Mesodermal cell (in vitro differentiated cells): ENCODE measurements at regions not wholly inside any gene's neighbourhood (a gene's known extent, or its start where the extent isn't known, plus 50 kb on each side); places are given as distances from the start of the nearest gene placed in this dataset.

Experiments used
- H3K27ac ChIP-seq: 2 replicates; pipeline ENCODE4 v1.7.0; 2013; ENCODE audit warnings: mild to moderate bottlenecking, low read depth, low read length, moderate library complexity; ENCODE audit not compliant: severe bottlenecking
- H3K36me3 ChIP-seq: 2 replicates; pipeline ENCODE4 v1.7.1; 2013; ENCODE audit warnings: mild to moderate bottlenecking, low read length, moderate library complexity; ENCODE audit not compliant: control insufficient read depth, insufficient read depth
- H3K4me1 ChIP-seq: one replicate; pipeline ENCODE4 v1.7.1; 2013; ENCODE audit warnings: mild to moderate bottlenecking, low read length; ENCODE audit not compliant: insufficient read depth, control insufficient read depth, poor library complexity, severe bottlenecking
- H3K4me3 ChIP-seq: 2 replicates; pipeline ENCODE4 v1.7.0; 2013; ENCODE audit warnings: low read length, control low read depth, mild to moderate bottlenecking; ENCODE audit not compliant: insufficient read depth, poor library complexity, severe bottlenecking; ENCODE audit errors: extremely low read depth
- H3K9me3 ChIP-seq: 2 replicates; pipeline ENCODE4 v1.7.1; 2013; ENCODE audit warnings: mild to moderate bottlenecking, low read length, moderate library complexity; ENCODE audit not compliant: control insufficient read depth
- WGBS, 2 experiments: methylation state at CpG; one replicate each; pipeline ENCODE4 v1.1.5; 2013; ENCODE audit warnings: missing lambda C conversion rate in 2 of 2; ENCODE audit not compliant: insufficient coverage in 2 of 2; 5-methylcytosine and 5-hydroxymethylcytosine counted together

DNA sequence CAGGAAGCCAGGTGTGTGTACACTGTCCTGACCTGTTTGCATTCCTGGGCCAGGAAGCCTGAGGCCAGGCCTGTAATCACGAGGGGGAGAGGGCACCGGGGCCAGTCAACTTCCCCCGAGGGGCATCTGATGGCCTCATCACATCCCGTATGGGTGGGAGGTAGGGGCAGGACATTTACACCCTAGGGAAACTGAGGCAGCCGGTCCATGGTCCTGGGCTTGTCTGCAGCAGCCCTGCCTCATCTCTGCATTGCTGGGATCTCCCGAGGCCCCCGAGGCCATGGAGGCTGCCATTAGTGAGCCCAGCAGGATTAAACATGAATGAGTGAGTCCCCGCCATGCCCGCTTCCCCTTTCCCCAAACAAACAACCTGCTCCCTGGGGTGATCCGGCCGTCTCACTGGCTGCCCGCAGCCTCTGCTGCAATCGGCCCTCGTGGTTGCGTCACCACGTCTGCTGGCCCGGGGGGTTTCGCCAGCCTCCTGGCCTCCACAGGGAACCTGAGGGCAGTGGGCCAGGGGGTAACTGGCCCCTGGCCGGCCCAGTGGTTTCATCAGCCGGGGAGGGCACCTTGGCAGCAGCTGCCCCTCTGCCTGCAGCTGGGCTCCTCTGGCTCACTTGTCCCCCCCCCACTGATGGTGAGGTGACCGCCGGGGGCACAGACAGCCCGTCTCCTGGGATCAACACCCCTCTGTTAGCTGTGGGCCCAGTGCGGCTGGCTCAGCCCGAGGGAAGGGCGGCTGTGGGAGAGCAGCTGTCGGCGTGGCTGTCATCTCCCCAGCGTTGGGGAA, 88.3 kb upstream of the GSE1 start:
- 75 to 76% methylated on average over 26 to 28 of the region's 29 CpGs for WGBS, 2 experiments
- Histone ChIP-seq H3K9me3 (no peaks in the 10 kb centered on the region), H3K36me3 (no peaks in the 10 kb centered on the region), H3K4me1 (peaks cover 32% of the 10 kb centered on the region), H3K27ac (no peak overlapping the region), H3K4me3 (no peak overlapping the region)

- H3K4me1 ChIP-seq, result peaks cover 32% of the 10 kb centered on the region
- no peaks in the 10 kb centered on the region for H3K36me3 ChIP-seq
- no peak overlapping the region for H3K27ac ChIP-seq
- 82 to 96% methylated on average over 4 to 10 of the region's 12 CpGs for WGBS, 2 experiments
- H3K9me3 ChIP-seq, result no peaks in the 10 kb centered on the region
- no peak overlapping the region for H3K4me3 ChIP-seq
Observed at GRCh38 chr16:85525420-85526184, 87.5 kb upstream of the GSE1 start.

DNA sequence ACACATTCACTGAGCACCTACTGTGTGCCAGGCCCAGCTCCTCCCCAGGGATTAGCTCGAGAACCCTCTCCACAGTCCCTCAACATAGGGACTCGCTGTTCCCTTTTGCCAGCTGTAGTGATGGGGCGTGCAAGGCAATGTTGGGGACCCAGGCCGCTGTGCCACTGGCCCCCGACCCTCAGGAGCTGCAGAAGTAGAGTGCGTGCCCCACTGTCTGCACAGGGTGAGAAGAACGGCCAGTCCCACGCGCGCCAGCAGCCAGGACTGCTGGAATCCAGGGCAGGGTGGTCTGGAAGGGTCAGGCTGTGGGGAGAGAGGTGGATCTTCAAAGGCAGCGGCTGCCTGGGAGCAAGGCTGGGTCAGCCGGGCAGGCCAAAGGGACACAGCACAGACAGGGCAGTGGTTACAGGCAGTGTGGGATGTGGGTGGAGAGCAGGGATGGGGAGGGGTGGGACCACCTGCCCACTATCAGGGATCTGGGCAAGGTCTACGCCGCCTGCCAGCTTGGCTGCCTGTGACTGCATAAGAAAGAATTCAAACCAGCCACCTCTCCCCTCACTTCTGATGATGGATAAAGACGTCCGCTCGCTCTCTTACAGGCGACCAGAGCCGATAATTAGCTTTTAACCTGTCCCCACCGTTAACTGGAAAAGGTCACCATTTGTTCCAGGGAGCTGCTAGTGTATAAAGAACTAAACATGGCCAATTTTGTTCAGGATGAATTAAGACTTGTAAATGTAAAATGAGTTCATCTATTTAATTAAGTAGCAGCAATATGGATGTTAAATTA, 86.7 kb upstream of the GSE1 start:
- H3K4me1 ChIP-seq, result peaks cover 32% of the 10 kb centered on the region
- WGBS, 2 experiments, result 91% methylated on average over 12 to 19 of the region's 20 CpGs
- no peaks in the 10 kb centered on the region for H3K36me3 ChIP-seq
- H3K27ac ChIP-seq, result no peak overlapping the region
- no peaks in the 10 kb centered on the region for H3K9me3 ChIP-seq
- no peak overlapping the region for H3K4me3 ChIP-seq

- no peaks in the 10 kb centered on the region for H3K36me3 ChIP-seq
- H3K27ac ChIP-seq, result no peak overlapping the region
- no peaks in the 10 kb centered on the region for H3K9me3 ChIP-seq
- peaks cover 32% of the 10 kb centered on the region for H3K4me1 ChIP-seq
- 88 to 90% methylated on average over 41 of the region's 41 CpGs for WGBS, 2 experiments
- H3K4me3 ChIP-seq, result no peak overlapping the region
Observed at GRCh38 chr16:85527042-85527766, 85.9 kb upstream of the GSE1 start.

DNA sequence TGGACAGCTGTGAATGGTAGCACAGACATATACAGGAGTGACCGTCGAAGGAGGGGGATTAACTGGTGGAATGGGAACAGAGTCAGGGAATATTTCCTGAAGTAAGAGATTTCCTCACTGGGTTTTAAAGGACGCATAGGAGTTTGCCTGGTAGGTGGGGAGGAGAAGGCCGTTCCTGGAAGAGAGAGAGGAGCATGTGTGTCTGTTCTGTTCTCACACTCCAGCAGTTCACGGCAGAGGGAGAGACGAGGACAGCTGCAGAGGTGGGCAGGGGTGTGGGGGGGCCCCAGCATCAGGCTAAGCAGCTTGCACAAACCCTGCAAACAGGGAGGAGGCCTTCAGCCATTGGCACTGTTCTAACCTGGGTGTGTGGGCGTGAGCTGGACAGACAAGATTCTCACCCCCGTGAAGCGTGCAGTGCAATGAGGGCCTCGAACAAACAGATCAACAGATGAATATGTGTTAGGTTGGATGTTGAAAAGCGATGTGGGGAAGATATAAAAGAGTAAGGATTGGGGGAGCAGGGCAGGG, 85.3 kb upstream of the GSE1 start:
- Histone ChIP-seq H3K4me1 (peaks cover 29% of the 10 kb centered on the region), H3K4me3 (no peak overlapping the region), H3K27ac (no peak overlapping the region), H3K9me3 (no peaks in the 10 kb centered on the region), H3K36me3 (no peaks in the 10 kb centered on the region)
- 92 to 95% methylated on average over 11 of the region's 11 CpGs for WGBS, 2 experiments

- H3K27ac ChIP-seq, result no peak overlapping the region
- peaks cover 21% of the 10 kb centered on the region for H3K4me1 ChIP-seq
- H3K36me3 ChIP-seq, result no peaks in the 10 kb centered on the region
- H3K4me3 ChIP-seq, result no peak overlapping the region
- no peaks in the 10 kb centered on the region for H3K9me3 ChIP-seq
- 95 to 97% methylated on average over 15 to 16 of the region's 21 CpGs for WGBS, 2 experiments
Observed at GRCh38 chr16:85528528-85529387, 84.4 kb upstream of the GSE1 start.

DNA sequence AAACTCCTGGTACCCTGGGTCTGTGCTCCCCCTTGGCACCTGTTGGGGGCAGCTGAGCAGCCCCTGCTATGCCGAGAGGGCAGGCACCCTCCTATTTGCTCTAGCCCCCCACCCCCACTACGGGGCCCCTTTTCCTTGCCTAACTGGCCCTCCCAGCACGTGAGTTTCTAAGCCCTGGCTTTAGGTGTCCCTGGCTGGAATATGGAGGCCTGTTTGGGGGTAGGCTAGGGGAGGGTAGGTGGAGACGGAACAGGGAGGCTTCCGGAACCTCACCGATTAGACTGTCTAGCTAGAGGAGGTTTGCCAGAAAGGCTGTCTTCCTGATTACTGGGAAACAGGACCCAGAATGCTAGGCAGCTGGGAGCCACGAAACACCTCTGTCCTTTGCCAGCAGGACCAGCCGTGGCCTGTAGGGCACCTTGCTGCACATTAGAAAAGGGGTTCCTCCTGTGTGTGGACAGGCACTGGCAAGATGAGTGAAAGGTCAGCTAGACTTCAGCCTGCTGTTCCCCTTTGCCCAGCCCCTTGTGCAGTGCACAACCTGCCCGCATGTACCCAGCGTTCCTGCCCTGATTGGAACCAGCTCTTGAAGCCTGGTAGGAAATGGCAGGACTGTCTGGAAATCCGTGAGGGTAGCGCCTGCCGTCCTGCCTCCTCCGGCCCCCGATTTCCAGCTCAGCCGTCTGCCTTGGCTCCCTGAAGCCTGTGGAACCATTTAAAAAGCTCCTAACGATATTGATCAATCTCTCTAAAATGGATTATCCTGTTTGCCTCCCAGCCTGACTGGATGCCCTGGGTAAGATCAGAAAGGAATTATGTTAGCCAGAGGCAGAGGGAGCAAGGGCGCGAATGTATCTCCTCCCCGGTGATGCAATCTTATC, 83.4 kb upstream of the GSE1 start:
- 94 to 97% methylated on average over 14 to 18 of the region's 20 CpGs for WGBS, 2 experiments
- H3K27ac ChIP-seq, result no peak overlapping the region
- H3K9me3 ChIP-seq, result no peaks in the 10 kb centered on the region
- H3K4me3 ChIP-seq, result no peak overlapping the region
- H3K4me1 ChIP-seq, result peaks cover 11% of the 10 kb centered on the region
- no peaks in the 10 kb centered on the region for H3K36me3 ChIP-seq

GRCh38 chr16:85530370-85530739, 82.8 kb upstream of the GSE1 start:
- no peaks in the 10 kb centered on the region for H3K36me3 ChIP-seq
- no peak overlapping the region for H3K27ac ChIP-seq
- 87% methylated on average over 8 to 10 of the region's 10 CpGs for WGBS, 2 experiments
- H3K4me3 ChIP-seq, result no peak overlapping the region
- H3K4me1 ChIP-seq, result peaks cover 16% of the 10 kb centered on the region
- H3K9me3 ChIP-seq, result no peaks in the 10 kb centered on the region

DNA sequence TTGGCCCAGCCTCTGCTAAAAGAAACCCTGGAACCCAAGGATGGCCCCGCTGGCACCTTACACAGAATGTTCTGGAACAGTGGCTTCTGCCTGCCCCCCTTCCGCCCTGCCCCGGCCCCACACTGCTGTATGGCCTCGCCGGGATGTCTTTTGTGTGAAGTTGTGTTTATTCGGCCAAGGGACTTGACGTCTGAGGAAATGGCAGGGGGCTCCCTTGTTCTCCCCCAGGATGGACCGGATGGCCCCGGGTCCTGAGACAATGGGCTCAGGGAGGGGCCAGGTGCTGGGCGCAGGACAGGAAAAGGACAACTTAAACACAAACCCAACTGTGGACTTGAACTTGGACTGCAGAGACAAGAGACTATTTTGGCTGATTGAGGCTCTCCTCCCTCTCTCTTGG, 81.6 kb upstream of the GSE1 start:
- Histone ChIP-seq H3K4me3 (no peak overlapping the region), H3K9me3 (no peaks in the 10 kb centered on the region), H3K27ac (no peak overlapping the region), H3K4me1 (peaks cover 12% of the 10 kb centered on the region), H3K36me3 (no peaks in the 10 kb centered on the region)
- WGBS, 2 experiments, result 56 to 91% methylated on average over 4 of the region's 10 CpGs
